ENCODE measurements at regions not wholly inside any gene's neighbourhood (a gene's known extent, or its start where the extent isn't known, plus 50 kb on each side); places are given as distances from the start of the nearest gene placed in this dataset.
"Not testable (repeated sequence)": the region's sequence is repeated elsewhere in the genome, so short reads cannot be mapped to it uniquely, and the experiment has no call there.

GRCh38 chr11:34001557-34002064 is 49.9 kb upstream of the CAPRIN1 start:
- no peak for TF ChIP-seq CTCF (IDR thresholded peaks at IDR 0.05; ENCODE audit: insufficient read depth, low read depth, low read length, missing control alignments)
- peak; percentile 50 for DNase-seq (ENCODE audit: low read depth)
- no peak overlapping the region for H3K4me3 ChIP-seq (ENCODE audit: low read depth, low read length)

GRCh38 chr11:33999393-33999792 is 52.1 kb upstream of the CAPRIN1 start:
- H3K4me3 ChIP-seq (ENCODE audit: low read depth, low read length): no peak overlapping the region
- DNase-seq (ENCODE audit: low read depth): no peak
- TF ChIP-seq CTCF (IDR thresholded peaks at IDR 0.05; ENCODE audit: insufficient read depth, low read depth, low read length, missing control alignments): no peak

DNA sequence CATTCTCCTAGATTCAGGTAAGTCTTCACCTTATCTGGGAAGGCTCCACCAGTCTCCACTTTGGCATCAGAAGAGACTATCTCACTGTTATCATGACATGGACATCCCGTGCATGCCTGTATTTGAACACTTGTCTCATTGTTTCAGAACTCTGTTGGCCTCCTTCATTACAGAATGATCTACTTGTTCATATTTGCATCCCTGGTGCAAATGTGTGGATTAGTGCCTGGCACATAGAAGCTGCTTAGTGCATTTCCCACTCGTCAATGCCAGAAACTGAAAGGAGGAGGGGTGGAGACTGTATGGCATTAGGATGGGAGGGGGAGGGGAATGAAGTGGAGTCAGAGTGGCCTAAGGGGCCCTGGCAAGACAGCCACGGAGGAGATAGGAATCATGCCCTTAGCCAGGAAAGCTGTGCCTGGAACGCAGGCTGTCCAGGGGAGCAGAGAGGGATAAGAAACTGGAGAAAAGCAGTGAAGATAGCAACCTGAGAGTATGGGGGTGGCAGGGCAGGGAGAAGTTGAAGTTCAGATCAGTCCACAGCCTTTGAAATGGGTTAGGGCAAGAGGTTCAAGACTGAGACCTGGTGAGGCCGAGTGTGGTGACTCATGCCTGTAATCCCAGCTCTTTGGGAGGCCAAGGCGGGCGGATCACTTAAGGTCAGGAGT is 53.8 kb upstream of the CAPRIN1 start:
- DNase-seq (ENCODE audit: low read depth): no peak
- no peak overlapping the region for H3K4me3 ChIP-seq (ENCODE audit: low read depth, low read length)
- TF ChIP-seq CTCF (IDR thresholded peaks at IDR 0.05; ENCODE audit: insufficient read depth, low read depth, low read length, missing control alignments): no peak

DNA sequence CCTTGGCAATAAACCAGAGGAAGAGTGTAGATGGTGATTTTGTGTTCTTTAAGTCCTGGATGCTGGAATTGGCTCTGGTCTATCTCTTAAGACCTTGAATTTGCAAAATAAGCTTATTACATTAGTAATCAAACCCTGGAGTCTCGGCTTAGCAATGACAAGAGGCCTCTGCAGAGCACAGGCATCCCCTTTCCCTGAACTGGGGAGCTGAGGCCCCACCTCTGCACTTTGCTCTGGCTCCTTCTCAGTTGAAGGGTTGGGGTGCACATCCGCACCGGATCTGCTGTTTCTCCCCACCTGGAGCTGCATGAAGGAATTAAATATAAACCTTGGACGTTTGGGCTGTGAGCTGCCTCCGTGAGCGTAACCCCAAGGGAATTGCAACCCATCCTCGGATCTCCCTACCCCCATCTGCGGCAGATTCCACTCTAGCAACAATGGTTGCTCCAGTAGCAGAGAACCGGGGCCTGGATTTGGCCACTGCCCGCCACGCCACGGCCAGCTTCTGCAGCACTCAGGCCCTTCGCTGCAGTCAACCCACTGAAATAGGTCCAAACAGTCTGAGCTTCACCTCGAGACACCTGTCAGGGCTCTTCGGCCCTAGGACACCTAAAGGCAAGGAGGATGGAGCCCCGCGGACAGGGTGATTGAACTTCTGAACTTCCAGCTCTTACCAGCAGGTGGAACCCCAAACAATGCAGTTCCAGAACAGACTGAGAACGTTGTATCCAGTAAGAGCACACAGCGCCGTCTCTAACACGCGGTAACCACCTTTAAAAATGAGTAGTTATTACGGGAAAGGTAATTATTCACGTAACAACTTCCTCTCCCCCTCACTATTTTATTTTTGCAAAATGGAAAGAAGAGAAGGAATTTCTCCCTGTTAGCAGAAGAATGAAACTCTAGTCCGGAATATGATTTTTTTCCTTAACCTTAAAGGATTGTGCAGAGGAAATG is 54.8 kb upstream of the CAPRIN1 start:
- H3K4me3 ChIP-seq (ENCODE audit: low read depth, low read length): no peak overlapping the region
- peak; percentile 86 for DNase-seq (ENCODE audit: low read depth)

DNA sequence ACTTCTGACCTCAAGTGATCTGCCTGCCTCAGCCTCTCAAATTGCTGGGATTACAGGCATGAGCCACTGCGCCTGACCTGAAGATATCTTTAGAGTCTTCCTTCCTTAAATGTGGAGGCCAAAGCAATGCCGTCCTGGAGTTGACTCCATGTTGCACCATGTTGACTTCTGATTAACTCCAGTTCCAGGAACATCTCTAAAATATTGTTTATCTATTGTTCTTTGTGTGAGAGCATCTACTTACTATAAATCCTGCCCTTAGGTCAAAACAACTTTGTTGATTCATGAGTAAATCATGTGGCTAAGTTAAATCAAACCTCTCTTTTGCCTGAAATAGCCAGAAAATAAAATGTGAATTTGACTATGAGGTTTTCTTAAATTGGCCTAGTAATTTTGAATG is 56.6 kb upstream of the CAPRIN1 start:
- TF ChIP-seq CTCF (IDR thresholded peaks at IDR 0.05; ENCODE audit: insufficient read depth, low read depth, low read length, missing control alignments): no peak
- H3K4me3 ChIP-seq (ENCODE audit: low read depth, low read length): no peak overlapping the region
- DNase-seq (ENCODE audit: low read depth): no peak

More for the DNA sequence above, 54.8 kb upstream of the CAPRIN1 start:
- peak; percentile 81 for TF ChIP-seq CTCF (IDR thresholded peaks at IDR 0.05; ENCODE audit: insufficient read depth, low read depth, low read length, missing control alignments)

- not testable (repeated sequence) for H3K4me3 ChIP-seq (ENCODE audit: low read depth, low read length); DNase-seq (ENCODE audit: low read depth)
Measured at GRCh38 chr11:33991136-33991535, 60.4 kb upstream of the CAPRIN1 start.

- not testable (repeated sequence) for DNase-seq (ENCODE audit: low read depth)
Measured at GRCh38 chr11:33990131-33990530, 61.4 kb upstream of the CAPRIN1 start.

More at GRCh38 chr11:33990131-33990530, 61.4 kb upstream of the CAPRIN1 start:
- not testable (repeated sequence) for H3K4me3 ChIP-seq (ENCODE audit: low read depth, low read length)
